Epidermal melanocyte (primary cell): ENCODE measurements at regions not wholly inside any gene's neighbourhood (a gene's known extent, or its start where the extent isn't known, plus 50 kb on each side); places are given as distances from the start of the nearest gene placed in this dataset.

ENCODE experiments used
- DNase-seq: peaks from one replicate; pipeline ENCODE4 v3.0.0; 2011; ENCODE audit warnings: low spot score; ENCODE audit not compliant: insufficient read length

GRCh38 chr2:8215982-8216381 is 465.9 kb upstream of the ID2 start:
- no peak for DNase-seq

GRCh38 chr2:8216397-8216796 is 465.5 kb upstream of the ID2 start:
- no peak for DNase-seq

- no peak for DNase-seq
These were observed 464.3 kb upstream of the ID2 start for GRCh38 chr2:8217468-8218030.

- DNase-seq: no peak
These were observed 462.8 kb upstream of the ID2 start for GRCh38 chr2:8219096-8219495.

- DNase-seq: no peak
These were observed 462.1 kb upstream of the ID2 start for GRCh38 chr2:8219631-8220355.

GRCh38 chr2:8222979-8223694 is 458.7 kb upstream of the ID2 start:
- no peak for DNase-seq

GRCh38 chr2:8223695-8224346 is 458.0 kb upstream of the ID2 start:
- no peak for DNase-seq

GRCh38 chr2:8224347-8225190 is 457.3 kb upstream of the ID2 start:
- no peak for DNase-seq

- DNase-seq: no peak
These were observed 456.6 kb upstream of the ID2 start for GRCh38 chr2:8225266-8225665.

- DNase-seq: no peak
These were observed 456.1 kb upstream of the ID2 start for GRCh38 chr2:8225798-8226197.

GRCh38 chr2:8229546-8229986 is 452.3 kb upstream of the ID2 start:
- DNase-seq: no peak

- DNase-seq: no peak
These were observed 451.4 kb upstream of the ID2 start for GRCh38 chr2:8230466-8230865.

- DNase-seq: no peak
These were observed 450.0 kb upstream of the ID2 start for GRCh38 chr2:8231902-8232301.

- DNase-seq: no peak
These were observed 449.0 kb upstream of the ID2 start for GRCh38 chr2:8232871-8233270.

GRCh38 chr2:8234253-8234652 is 447.6 kb upstream of the ID2 start:
- DNase-seq: no peak

GRCh38 chr2:8234757-8235374 is 447.0 kb upstream of the ID2 start:
- DNase-seq: no peak

GRCh38 chr2:8235419-8235818 is 446.4 kb upstream of the ID2 start:
- no peak for DNase-seq

- no peak for DNase-seq
These were observed 445.5 kb upstream of the ID2 start for GRCh38 chr2:8236391-8236790.

- no peak for DNase-seq
These were observed 443.2 kb upstream of the ID2 start for GRCh38 chr2:8238521-8239230.

GRCh38 chr2:8239531-8240088 is 442.2 kb upstream of the ID2 start:
- DNase-seq: no peak
